ENCODE measurements at regions not wholly inside any gene's neighbourhood (a gene's known extent, or its start where the extent isn't known, plus 50 kb on each side); places are given as distances from the start of the nearest gene placed in this dataset.

- H3K4me3 ChIP-seq (ENCODE audit: low read depth, low read length): no peak overlapping the region
- no peak for FAIRE-seq
Observed at GRCh38 chr1:94698759-94699502, 121.2 kb upstream of the SLC44A3 start.

GRCh38 chr1:94698356-94698755 is 121.8 kb upstream of the SLC44A3 start:
- H3K4me3 ChIP-seq (ENCODE audit: low read depth, low read length): no peak overlapping the region
- FAIRE-seq: no peak
- H3K36me3 ChIP-seq (ENCODE audit: control insufficient read depth, insufficient read depth, low read length): no peaks in the 10 kb centered on the region
- peak; percentile 50 for DNase-seq (ENCODE audit: low read depth)
- no peak for TF ChIP-seq CTCF (IDR thresholded peaks at IDR 0.05; ENCODE audit: insufficient read depth, low read length, severe bottlenecking)
- H3K27me3 ChIP-seq (ENCODE audit: control insufficient read depth, insufficient read depth, low read length): no peaks in the 10 kb centered on the region

More at GRCh38 chr1:94698759-94699502, 121.2 kb upstream of the SLC44A3 start:
- H3K27me3 ChIP-seq (ENCODE audit: control insufficient read depth, insufficient read depth, low read length): no peaks in the 10 kb centered on the region
- peak; percentile 47 for DNase-seq (ENCODE audit: low read depth)
- no peaks in the 10 kb centered on the region for H3K36me3 ChIP-seq (ENCODE audit: control insufficient read depth, insufficient read depth, low read length)
- TF ChIP-seq CTCF (IDR thresholded peaks at IDR 0.05; ENCODE audit: insufficient read depth, low read length, severe bottlenecking): no peak

- no peaks in the 10 kb centered on the region for H3K36me3 ChIP-seq (ENCODE audit: control insufficient read depth, insufficient read depth, low read length)
- TF ChIP-seq CTCF (IDR thresholded peaks at IDR 0.05; ENCODE audit: insufficient read depth, low read length, severe bottlenecking): no peak
- no peaks in the 10 kb centered on the region for H3K27me3 ChIP-seq (ENCODE audit: control insufficient read depth, insufficient read depth, low read length)
- no peak for DNase-seq (ENCODE audit: low read depth)
- H3K4me3 ChIP-seq (ENCODE audit: low read depth, low read length): no peak overlapping the region
- no peak for FAIRE-seq
Observed at GRCh38 chr1:94697839-94698238, 122.3 kb upstream of the SLC44A3 start.

- no peaks in the 10 kb centered on the region for H3K27me3 ChIP-seq (ENCODE audit: control insufficient read depth, insufficient read depth, low read length)
- no peak overlapping the region for H3K4me3 ChIP-seq (ENCODE audit: low read depth, low read length)
- FAIRE-seq (no peak), DNase-seq (ENCODE audit: low read depth) (peak; percentile 43)
- no peak for TF ChIP-seq CTCF (IDR thresholded peaks at IDR 0.05; ENCODE audit: insufficient read depth, low read length, severe bottlenecking)
- no peaks in the 10 kb centered on the region for H3K36me3 ChIP-seq (ENCODE audit: control insufficient read depth, insufficient read depth, low read length)
Observed at GRCh38 chr1:94694226-94694915, 125.8 kb upstream of the SLC44A3 start.

GRCh38 chr1:94693435-94693834 is 126.7 kb upstream of the SLC44A3 start:
- FAIRE-seq (no peak), DNase-seq (ENCODE audit: low read depth) (no peak)
- no peak for TF ChIP-seq CTCF (IDR thresholded peaks at IDR 0.05; ENCODE audit: insufficient read depth, low read length, severe bottlenecking)
- Histone ChIP-seq H3K27me3 (ENCODE audit: control insufficient read depth, insufficient read depth, low read length) (no peaks in the 10 kb centered on the region), H3K4me3 (ENCODE audit: low read depth, low read length) (no peak overlapping the region), H3K36me3 (ENCODE audit: control insufficient read depth, insufficient read depth, low read length) (no peaks in the 10 kb centered on the region)

Data from bronchial epithelial cell (primary cell).